MM.1S (cell line): ENCODE measurements at regions not wholly inside any gene's neighbourhood (a gene's known extent, or its start where the extent isn't known, plus 50 kb on each side); places are given as distances from the start of the nearest gene placed in this dataset.

Experiments used
- DNase-seq: peaks from one replicate; pipeline ENCODE4 v3.0.0-alpha.2; 2015
- H2AFZ ChIP-seq: fragments of 300-600 bp; sonication (generic); 2 replicates; pipeline ENCODE4 v1.6.0; 2016; ENCODE audit warnings: antibody characterized with exemption, low read length
- H3F3A ChIP-seq: fragments of 300-600 bp; sonication (generic); 2 replicates; pipeline ENCODE4 v1.6.1; 2016; ENCODE audit warnings: mild to moderate bottlenecking, antibody characterized with exemption, low read length, moderate library complexity, mixed read lengths; ENCODE audit not compliant: insufficient read depth
- H3K27ac ChIP-seq: fragments of 300-600 bp; sonication (generic); 2 replicates; pipeline ENCODE4 v1.5.1; 2016; ENCODE audit warnings: mild to moderate bottlenecking, low read length
- H3K27me3 ChIP-seq: fragments of 300-600 bp; sonication (generic); replicated peaks from 2 replicates; pipeline ENCODE4 v1.6.0; 2016; ENCODE audit warnings: low read length; ENCODE audit not compliant: insufficient read depth
- H3K36me3 ChIP-seq: fragments of 300-600 bp; sonication (generic); replicated peaks from 2 replicates; pipeline ENCODE4 v1.6.1; 2016; ENCODE audit warnings: mild to moderate bottlenecking, low read length, mixed read lengths; ENCODE audit not compliant: insufficient read depth
- H3K4me1 ChIP-seq: fragments of 300-600 bp; sonication (generic); 2 replicates; pipeline ENCODE4 v1.6.1; 2016; ENCODE audit warnings: low read length, mixed read lengths
- H3K4me2 ChIP-seq: fragments of 300-600 bp; sonication (generic); 2 replicates; pipeline ENCODE4 v1.6.0; 2016; ENCODE audit warnings: low read depth, low read length
- H3K4me3 ChIP-seq: fragments of 300-600 bp; sonication (generic); 2 replicates; pipeline ENCODE4 v1.5.1; 2016; ENCODE audit warnings: low read length, mixed read lengths
- H3K79me2 ChIP-seq: fragments of 300-600 bp; sonication (generic); 2 replicates; pipeline ENCODE4 v1.6.1; 2016; ENCODE audit warnings: mixed run types, low read length, mixed read lengths
- H3K9ac ChIP-seq: fragments of 300-600 bp; sonication (generic); 2 replicates; pipeline ENCODE4 v1.6.1; 2016; ENCODE audit warnings: low read length, mixed read lengths
- H3K9me2 ChIP-seq: fragments of 300-600 bp; sonication (generic); replicated peaks from 2 replicates; pipeline ENCODE4 v1.6.1; 2016; ENCODE audit warnings: mild to moderate bottlenecking, low read length, mixed read lengths; ENCODE audit not compliant: insufficient read depth
- H3K9me3 ChIP-seq: fragments of 300-600 bp; sonication (generic); replicated peaks from 2 replicates; pipeline ENCODE4 v1.6.1; 2016; ENCODE audit warnings: mild to moderate bottlenecking, low read length, mixed read lengths; ENCODE audit not compliant: insufficient read depth
- H4K20me1 ChIP-seq: fragments of 300-600 bp; sonication (generic); 2 replicates; pipeline ENCODE4 v1.6.1; 2016; ENCODE audit warnings: mild to moderate bottlenecking, low read length, moderate library complexity, mixed read lengths; ENCODE audit not compliant: insufficient read depth
- CTCF ChIP-seq: fragments of 300-600 bp; sonication (generic); IDR thresholded peaks from 2 replicates; pipeline ENCODE4 v1.5.1; 2016; ENCODE audit warnings: antibody characterized with exemption, low read length, mixed read lengths
- EZH2 ChIP-seq: fragments of 300-600 bp; sonication (generic); optimal IDR thresholded peaks from 2 replicates; pipeline ENCODE3; 2017; ENCODE audit warnings: low read depth, mild to moderate bottlenecking, antibody characterized with exemption, low read length, mixed read lengths
- EZH2phosphoT487 ChIP-seq: fragments of 300-600 bp; sonication (generic); IDR thresholded peaks from 2 replicates; pipeline ENCODE4 v1.6.1; 2018; ENCODE audit warnings: antibody characterized with exemption, low read length

GRCh38 chrX:46318551-46318950 is 226.7 kb downstream of the ZNF674 start:
- no peaks in the 10 kb centered on the region for H3K79me2 ChIP-seq
- no peak overlapping the region for H3K4me3 ChIP-seq
- H2AFZ ChIP-seq, result no peak overlapping the region
- no peak overlapping the region for H3K9ac ChIP-seq
- no peaks in the 10 kb centered on the region for H4K20me1 ChIP-seq
- H3K27ac ChIP-seq, result no peak overlapping the region
- H3K4me2 ChIP-seq, result no peak overlapping the region
- H3K36me3 ChIP-seq, result no peaks in the 10 kb centered on the region
- no peak for DNase-seq
- H3K9me2 ChIP-seq, result no peaks in the 10 kb centered on the region
- TF ChIP-seq EZH2phosphoT487, result no peak
- TF ChIP-seq EZH2, result no peak
- no peak for TF ChIP-seq CTCF
- H3K9me3 ChIP-seq, result no peaks in the 10 kb centered on the region
- no peaks in the 10 kb centered on the region for H3F3A ChIP-seq
- no peaks in the 10 kb centered on the region for H3K27me3 ChIP-seq
- no peaks in the 10 kb centered on the region for H3K4me1 ChIP-seq

GRCh38 chrX:46317163-46317562 is 228.1 kb downstream of the ZNF674 start:
- Histone ChIP-seq H4K20me1 (no peaks in the 10 kb centered on the region), H3F3A (no peaks in the 10 kb centered on the region), H3K36me3 (no peaks in the 10 kb centered on the region), H3K4me3 (no peak overlapping the region), H2AFZ (no peak overlapping the region), H3K79me2 (no peaks in the 10 kb centered on the region), H3K9me3 (no peaks in the 10 kb centered on the region), H3K9me2 (no peaks in the 10 kb centered on the region), H3K4me2 (no peak overlapping the region), H3K4me1 (no peaks in the 10 kb centered on the region), H3K9ac (no peak overlapping the region), H3K27ac (no peak overlapping the region), H3K27me3 (no peaks in the 10 kb centered on the region)
- no peak for DNase-seq
- TF ChIP-seq CTCF, result no peak
- TF ChIP-seq EZH2phosphoT487, result no peak
- no peak for TF ChIP-seq EZH2

- no peaks in the 10 kb centered on the region for H3K9me2 ChIP-seq
- no peaks in the 10 kb centered on the region for H3F3A ChIP-seq
- H3K36me3 ChIP-seq, result no peaks in the 10 kb centered on the region
- no peak overlapping the region for H3K4me3 ChIP-seq
- H2AFZ ChIP-seq, result no peak overlapping the region
- no peaks in the 10 kb centered on the region for H4K20me1 ChIP-seq
- H3K4me1 ChIP-seq, result no peaks in the 10 kb centered on the region
- DNase-seq, result no peak
- no peaks in the 10 kb centered on the region for H3K9me3 ChIP-seq
- TF ChIP-seq EZH2phosphoT487 (no peak), EZH2 (no peak), CTCF (no peak)
- H3K9ac ChIP-seq, result no peak overlapping the region
- no peaks in the 10 kb centered on the region for H3K79me2 ChIP-seq
- H3K27ac ChIP-seq, result no peak overlapping the region
- no peaks in the 10 kb centered on the region for H3K27me3 ChIP-seq
- H3K4me2 ChIP-seq, result no peak overlapping the region
These were observed 233.6 kb downstream of the ZNF674 start for GRCh38 chrX:46311581-46312120.
